HUDEP-2 (cell line): ENCODE measurements at regions not wholly inside any gene's neighbourhood (a gene's known extent, or its start where the extent isn't known, plus 50 kb on each side); places are given as distances from the start of the nearest gene placed in this dataset.

ENCODE experiments used
- DNase-seq, 76 experiments: peaks; one replicate each; lab custom pipeline; 2025; ENCODE audit not compliant: unreplicated experiment in 76 of 76; lab: John Stamatoyannopoulos, UW

DNA sequence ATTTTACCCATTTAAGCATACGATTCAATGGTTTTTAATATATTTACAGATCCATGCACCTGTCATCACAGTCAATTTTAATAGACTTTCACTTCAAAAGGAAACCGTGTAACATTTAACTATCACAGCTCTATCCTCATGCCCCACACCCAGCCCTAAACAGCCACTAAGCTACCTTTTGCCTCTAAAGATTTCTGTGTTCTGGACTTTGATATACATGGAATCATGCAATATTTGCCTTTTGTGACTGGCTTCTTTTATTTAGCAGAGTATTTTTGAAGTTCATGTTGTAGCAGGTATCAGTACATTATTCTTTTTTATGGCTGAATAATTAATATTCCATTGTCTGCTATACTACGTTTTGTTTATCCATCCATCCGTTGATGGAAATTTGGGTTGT, 50.3 kb upstream of the STX16 start:
- DNase-seq, result no peak

DNA sequence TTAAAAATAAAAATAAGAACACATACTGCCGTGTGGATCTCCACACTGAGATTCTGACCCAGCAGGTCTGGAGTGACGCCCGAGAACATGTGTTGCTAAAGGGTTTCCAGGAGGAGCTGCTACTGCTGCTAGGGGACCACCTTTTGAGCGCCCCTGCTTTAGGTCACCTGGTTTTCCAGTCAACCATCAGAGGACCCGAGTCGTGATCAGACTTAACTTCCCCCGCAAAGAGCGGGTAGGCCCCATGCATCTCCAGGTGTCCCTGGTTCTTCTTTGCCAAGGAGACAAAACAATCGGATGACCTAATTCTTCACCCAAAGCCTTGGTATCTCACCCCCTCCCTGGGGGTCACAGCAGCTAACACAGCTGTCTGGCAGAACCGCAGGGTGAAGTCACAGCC, 51.1 kb upstream of the STX16 start:
- DNase-seq, result no peak

DNA sequence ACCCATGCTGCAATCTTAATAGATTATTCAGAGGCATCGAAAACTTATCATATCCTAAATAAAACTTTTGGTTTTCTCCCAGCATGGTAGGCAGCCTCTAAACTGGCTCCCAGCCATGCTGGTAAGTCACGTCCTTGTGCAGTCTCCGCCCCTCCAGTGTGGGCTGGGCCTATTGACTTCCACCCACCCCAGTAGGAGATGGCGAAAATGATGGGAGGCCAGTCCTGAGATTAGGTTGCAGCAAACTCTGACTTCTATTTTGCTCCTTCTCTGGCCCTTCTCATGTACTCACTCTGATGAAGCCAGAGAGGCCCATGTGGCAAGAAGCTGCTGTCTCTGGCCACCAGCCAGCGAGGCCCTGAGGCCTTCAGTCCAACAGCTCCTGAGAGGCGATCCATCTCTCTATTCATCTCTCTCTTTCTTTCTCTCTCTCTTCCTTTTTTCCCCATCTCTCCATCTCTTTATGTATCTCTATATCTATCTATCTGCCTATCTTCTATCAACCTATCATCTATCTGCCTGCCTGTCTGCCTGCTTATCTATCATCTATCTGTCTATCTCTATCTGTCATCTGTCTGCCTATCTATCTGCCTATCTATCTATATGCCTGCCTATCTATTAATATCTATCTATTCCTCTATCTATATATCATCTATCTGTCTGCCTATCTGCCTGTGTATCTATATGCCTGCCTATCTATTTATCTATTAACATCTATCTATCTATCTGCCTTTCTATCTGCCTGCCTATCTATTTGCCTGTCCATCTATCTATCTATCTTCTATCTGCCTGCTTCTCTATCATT, 52.7 kb upstream of the STX16 start:
- DNase-seq, result peak in 2 of 76 experiments; percentile 1 to 10

DNA sequence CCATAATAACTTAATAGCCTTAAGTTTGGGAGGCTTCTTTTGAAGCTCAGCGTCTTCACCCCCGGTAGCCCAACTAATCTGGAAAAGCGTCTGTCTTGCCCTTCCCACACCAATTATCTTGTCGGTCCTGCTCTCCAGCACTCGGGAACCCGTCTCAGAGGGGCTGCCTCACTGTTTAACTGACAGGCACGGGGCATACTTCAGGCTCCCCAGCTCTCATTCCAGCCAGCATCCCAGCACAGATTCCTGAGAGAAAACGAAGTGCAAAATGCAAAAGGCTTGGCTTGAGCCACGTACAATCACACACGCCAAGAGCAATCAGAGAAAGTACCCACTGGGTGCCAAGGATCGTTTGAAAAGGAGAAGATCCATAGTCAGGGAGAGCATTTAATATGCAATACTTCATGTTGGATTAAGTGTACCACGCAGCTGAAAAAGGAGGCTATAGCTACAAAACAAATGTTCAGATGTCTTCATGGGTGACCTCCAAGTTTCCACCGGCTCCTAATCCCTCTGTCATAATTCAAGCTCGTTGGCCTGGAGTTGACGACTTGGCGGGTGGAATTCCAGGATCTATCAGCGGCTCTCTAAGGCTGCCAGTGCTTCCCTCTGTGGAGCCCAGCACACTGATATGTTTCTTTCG, 53.7 kb upstream of the STX16 start:
- no peak for DNase-seq

DNA sequence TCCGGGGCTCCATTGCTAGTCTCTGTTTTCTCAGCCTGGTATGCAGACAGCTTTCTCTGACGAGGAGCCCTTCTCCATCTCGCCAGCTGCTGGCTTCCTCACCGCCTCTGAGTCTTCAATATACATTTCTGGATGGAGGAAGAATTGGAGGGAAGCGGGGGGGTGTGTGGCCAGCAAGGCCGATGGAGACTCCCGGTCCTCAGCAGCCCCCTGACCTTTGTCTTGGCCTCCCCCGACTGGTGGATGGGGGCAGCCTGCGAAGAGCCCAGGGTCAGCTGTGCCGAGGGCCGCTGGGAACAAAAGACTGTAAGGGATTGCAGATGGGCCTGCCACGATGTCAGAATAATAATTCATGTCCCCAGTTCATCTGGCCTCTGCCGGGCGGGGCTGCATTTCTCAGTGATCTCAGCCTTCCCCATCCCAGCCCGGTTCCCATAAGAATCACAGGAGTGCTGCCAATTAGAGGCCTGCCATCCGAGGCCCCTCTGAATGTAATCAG, 54.3 kb upstream of the STX16 start:
- no peak for DNase-seq

DNA sequence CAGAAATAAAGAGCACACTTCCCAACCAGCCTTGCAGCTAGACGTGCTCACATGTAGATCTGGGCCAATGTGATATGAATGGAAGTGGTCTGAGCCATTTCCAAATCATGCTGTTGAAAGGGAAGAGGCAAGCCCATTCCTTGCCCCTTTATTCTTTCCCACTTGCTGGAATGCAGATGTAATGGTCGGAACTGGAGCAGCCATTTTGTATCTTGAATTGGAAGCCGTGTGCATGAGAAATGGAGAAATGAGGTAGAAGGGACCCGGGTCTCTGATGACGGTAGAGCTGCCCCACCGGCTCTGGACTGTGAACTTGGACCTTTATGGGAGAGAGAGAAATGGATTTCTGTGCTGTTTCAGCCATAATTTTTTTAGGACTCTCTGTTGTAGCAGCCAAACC, 54.8 kb upstream of the STX16 start:
- no peak for DNase-seq

DNA sequence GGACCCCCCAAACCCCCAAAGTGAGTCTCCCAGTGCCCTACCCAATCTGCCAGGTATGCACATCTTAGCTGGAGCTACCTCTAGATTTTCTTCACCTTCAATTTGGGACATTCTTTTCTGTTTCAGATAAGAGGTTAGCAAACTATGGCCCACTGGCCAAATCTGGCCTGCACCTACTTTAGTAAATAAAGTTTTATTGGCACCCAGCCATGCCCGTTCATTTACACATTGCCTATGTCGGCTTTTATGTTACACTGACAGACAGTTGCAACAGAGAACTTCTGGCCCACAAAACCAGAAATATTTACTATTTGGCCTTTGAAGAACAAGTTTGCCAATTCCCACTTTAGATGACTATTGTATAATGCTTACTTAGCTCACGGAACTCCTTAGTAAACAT, 55.9 kb upstream of the STX16 start:
- no peak for DNase-seq

DNA sequence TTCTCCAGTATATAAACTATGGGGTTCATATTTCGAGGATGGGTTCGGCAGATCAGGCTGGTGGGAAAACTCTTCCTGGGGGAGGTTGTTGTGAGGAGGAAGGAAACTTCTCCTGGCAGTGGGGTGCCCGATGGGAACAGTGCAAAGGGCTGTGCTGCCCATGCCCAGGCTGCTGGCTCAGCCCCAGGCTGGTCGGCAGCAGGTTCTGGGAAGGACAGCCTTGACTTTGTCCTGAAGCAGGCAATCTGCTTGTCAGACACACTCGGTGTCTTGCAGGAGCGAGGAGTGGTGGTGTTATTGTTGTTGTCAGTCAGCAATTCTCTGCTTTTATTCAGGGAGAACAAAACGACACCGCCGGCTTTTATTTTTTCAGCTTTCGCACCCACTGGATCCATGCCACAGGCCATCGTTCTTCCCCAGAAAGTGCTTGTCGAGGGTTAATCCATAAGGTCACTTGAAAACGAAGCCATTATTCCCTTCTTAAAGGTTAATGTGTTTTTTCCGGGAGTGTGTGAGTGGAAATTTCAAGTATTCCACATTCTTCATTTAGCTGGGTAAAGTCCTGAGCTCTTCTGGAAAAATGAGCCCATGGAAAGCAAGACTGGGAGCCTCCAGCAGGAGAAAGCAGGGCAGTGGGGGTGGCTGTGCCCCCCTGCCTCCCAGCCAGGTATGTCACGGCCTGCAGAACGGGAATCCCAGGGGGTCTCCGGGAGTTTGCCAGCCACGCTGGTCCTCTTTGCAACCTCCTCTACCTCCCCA, 57.0 kb upstream of the STX16 start:
- DNase-seq, result no peak

DNA sequence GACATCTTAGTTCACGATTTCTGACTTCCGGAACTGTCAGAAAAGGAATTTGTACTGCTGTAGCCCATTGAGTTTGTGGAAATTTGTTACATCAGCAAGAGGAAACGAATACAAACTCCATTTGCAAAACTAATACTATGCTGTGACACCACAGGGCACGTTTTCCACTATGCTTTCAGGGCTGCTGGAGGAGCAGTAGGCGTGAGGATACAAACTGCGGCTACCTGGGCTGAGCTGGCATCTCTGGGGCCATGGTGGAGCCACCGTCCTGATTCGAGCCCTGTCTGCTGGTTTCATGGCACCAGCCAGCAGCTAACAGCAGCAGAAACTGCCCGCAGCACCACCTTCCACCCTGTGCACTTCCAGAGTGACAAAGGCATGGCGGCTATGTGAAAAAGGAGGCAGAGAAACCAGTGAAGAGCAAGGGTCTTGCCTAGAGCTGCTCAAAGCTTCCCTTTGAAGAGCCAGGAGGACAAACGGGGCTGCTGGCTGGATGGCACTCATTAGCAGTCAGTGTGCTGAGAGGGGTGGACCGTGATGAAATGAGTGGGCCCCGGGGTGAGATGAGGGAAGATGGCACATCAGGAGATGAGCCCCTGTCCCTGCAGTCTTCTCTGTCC, 58.9 kb upstream of the STX16 start:
- no peak for DNase-seq

DNA sequence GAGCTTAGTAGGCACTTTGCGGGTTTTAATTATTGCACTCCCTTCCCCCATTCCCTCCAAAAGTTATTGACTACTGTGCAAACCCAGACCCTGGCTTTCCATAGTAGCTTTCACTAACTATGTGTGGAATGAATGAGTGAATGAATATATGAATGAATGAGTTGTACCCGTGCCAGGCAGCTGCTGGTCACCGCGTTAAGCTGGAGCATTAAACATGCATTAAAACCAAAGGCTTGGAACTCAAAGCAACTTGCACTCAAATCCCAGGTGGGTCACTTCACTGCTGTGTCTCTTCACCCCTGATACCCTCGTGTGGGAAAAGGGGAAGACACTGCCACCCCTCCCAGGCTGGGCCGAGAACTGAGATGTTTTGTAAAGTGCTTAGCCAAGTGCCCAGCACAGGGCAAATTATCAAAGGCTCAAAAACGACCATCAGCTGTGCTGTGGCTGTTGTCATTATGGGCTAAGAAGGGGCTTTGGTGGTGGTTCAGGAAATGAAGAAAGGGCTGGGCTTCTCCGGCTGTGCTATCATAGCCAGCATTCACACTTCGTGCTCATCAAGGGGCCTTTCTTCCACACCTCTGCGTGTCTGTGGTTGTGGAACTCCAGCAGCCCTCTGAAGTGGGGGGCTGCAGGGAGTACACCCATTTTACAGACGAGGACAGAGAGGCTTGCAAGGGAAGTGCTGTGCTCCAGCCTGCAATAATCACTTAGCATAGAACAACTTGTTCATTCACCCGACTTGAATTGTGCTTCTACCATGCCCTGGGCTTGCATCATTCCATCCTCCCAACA, 60.2 kb upstream of the STX16 start:
- DNase-seq, result no peak

DNA sequence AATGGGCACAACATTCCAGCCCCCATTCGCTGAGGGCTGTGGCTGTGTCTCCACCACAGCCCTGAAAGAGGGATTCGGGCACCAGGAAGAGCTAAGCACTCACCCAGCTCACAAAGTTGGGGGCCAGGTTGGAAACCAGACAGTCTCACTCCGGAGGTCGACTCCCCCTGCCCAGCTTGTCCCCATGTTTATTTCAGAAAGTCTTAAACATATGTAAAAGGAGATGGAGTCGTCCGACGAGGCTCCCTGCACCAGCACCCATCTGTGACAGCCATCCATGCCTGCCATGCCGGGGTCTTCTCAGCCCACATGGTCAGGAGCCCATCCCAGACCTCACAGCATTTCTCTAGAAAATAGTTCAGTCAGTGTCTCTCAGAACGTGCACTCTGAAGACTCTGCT, 63.6 kb upstream of the STX16 start:
- no peak for DNase-seq

DNA sequence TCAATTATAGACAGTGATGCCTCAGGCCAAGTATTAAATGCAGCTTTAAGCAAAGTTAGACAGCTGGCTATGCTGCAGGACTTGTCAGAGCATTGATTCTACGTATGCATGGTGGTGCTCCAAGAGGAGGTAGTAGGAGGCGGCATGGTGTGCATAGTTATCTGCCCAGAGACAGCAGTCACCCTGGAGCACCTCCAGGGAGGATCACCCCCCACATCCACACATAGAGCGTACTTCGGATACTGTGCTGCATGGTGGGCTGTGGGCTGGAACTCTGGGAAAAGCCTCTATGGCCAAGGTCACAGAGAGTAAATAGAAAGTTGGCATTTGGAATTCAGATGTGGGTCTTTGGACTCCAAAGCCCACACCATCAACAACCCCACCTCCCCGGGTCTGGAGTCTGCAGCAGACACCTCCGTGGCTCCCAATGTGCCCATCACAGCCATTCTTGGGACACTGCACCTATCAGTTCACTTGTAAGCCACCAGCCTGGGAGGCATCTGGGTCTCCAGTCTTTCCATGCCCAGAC, 64.5 kb upstream of the STX16 start:
- DNase-seq, result no peak

DNA sequence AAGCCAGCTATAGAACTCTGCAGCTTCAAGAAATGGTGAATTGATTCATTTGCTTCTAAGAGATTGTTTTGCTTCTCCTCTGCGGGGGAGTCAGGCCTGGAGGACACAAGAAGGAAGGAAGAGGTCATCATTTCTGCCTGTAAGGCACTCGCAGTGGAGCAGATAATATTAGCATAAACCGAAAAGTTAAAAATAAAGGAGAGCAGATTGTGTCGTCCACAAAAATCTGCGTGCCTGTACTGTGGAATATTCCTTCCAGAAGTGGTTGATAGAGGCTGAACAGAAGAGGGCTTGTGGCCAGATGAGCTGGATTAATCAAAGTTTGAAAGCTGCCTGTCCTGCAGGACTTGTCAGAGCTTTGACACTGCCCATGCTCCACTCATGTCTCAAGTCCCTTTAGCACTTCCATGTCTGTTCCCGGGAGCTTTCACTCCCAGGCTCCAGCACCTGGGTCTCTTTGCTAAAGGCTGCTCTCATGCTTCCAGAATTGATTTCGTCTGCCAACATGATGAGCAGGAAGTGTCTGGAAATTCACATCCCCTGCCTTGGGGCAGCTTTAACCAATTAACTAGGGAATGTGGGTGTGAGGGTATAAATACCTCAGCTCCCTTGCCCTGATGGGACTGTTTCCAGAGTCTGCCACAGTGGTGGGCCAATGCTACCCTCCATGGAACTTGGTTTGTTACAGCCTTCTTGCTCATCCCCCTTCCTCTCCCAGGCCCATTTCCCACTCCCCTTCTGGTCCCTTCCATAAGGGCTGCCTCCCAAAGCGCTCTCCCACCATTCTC, 65.1 kb upstream of the STX16 start:
- DNase-seq, result no peak

DNA sequence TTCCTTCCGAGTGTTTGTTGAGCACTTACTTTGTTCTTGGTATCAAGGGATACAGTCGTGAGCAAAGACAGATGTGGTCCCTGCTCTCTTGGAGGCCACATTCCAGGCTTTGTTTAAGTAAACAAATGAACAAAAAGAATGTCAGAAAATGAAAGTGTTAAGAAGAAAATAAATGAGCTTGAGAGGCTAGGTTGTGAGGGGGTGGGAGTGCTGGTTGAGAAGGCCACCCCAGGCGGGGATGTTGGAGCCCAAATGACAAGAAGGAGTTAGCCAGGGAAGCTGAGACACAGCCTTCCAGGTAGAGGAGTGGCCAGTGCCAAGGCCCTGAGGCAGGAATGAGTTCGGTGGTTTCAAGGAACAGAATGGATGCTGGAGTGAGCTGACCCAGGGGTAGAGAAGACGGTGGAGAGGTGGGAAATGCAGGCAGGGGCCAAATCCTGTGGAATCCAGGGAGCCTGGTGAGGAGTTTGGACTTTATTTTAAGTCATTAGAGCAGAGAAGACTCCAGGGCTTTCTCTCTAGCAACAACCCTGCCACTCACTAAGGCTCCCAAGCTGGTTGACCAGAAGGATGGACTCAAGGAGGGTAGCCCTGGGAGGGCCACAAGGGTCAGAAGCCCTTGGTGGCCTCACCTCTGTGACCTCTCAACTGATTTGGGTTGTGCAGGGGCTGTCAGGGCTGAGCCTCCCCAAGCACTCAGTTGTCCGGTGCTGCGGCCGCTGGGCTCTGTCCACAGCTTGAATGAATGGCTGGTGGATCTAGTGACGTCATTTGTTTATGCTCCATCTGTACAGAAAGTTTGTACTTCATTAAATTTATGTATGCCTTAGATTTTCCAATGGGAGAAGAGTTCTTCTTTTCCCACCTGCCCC, 66.0 kb upstream of the STX16 start:
- no peak for DNase-seq

DNA sequence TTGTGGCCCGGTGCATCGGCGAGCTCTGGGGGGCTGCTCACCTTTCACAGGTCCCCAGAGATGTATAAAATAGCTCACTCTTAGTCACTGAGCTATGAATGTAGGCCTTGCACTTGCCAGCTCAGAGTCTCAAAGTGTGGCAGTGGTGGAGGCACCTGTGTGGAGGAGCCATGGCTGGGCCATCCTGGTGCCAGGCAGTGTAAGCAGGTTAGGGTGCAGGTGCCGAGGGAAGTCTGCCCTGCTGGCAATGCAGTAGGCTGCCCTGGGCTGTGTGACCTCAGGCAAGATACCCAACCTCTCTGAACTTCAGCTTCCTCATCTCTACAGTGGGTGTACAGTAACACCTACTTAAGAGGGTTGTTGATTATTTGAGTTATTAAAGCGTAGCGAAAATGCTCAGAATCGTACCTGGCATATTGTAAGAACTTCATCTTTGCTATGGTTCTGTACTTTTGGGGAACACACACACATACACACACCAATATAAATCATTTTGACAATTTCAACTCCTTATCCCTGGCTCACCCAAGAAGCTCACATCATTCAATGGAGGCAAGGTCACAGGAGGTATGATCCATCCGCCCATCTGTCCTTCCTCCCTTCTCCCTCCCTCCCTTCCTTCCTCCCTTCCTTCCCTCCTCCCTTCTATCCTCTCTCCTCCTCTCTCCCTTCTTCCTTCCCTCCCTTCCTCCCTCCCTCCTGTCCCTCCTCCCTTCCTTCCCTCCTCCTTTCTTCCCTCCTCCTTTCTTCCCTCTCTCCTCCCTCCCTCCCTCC, 66.8 kb upstream of the STX16 start:
- no peak for DNase-seq

DNA sequence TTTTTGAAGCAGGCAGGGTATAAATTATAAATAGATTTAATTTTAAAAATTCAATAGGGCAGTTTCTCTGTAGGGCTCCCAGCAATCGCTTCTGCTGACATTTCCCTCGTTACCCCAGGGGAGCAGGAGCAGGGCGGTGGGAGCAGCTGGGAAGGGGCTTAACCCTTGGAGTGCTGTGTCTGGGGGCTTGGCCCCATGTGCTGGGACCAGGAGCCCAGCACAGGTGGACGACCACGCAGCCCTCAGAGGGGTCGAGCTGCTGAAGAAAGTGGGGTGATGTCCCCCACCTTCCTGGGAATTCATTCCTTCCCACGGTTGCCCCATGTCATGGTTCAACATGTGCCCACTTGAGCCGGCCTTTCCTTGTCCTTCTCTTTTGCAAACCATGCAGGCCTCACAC, 67.5 kb upstream of the STX16 start:
- no peak for DNase-seq

DNA sequence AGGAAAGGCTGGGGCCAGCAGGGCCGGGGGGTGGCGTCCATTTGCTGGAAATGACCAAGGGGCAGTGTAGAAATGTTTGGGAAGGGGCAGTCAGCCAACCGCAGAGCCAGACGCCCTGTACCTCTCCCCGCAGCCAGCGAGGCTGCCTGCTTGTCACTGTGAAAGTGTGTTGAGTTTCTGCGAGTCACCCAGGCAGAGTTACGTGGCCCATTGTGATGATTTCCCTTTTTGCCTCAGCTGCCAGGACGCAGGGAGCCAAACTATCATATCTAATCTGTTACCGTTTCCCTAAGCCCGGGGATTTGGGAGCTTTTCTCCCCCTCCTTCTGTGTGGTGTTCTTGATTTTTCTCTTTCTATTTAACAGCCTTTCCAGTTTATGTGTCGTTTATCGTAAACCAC, 67.9 kb upstream of the STX16 start:
- DNase-seq, result no peak

DNA sequence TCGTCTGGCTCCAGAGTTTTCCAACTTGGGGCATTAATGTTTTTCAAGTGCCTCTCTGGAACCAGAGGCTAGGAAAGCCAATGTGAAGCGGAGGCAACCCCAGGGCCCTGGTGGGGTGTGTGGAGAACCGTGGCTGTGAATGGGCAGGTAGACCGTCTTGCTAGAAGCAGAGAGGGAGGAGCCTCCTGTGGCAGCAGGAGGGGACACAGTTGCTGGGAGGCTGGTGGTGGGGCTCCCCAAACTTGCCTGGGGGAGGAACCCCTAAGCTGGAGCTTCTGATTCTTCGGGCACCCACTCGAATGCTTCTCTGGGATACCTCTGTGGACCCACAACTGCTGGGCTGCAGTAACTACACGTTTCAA, 65.3 kb upstream of the APCDD1L start:
- DNase-seq, result no peak
